H1 (cell line): ENCODE measurements at regions not wholly inside any gene's neighbourhood (a gene's known extent, or its start where the extent isn't known, plus 50 kb on each side); places are given as distances from the start of the nearest gene placed in this dataset.

ENCODE experiments used
- CHD7 ChIP-seq: fragments of 300-600 bp; sonication (generic); IDR thresholded peaks from 2 replicates; pipeline ENCODE4 v1.7.1; 2012; ENCODE audit warnings: low read length, moderate library complexity, mild to moderate bottlenecking, inconsistent platforms; ENCODE audit not compliant: insufficient replicate concordance
- CTBP2 ChIP-seq: IDR thresholded peaks from 2 replicates; pipeline ENCODE4 v1.7.0; 2011; ENCODE audit warnings: borderline replicate concordance, mild to moderate bottlenecking, moderate library complexity, mixed read lengths, low read length; ENCODE audit not compliant: insufficient read depth, insufficient read length
- HDAC2 ChIP-seq, 2 experiments: fragments of 300-600 bp in 1 of 2; sonication (generic) in 1 of 2; IDR thresholded peaks; 2 replicates each; pipeline ENCODE4 v1.6.1; 2011 to 2012; ENCODE audit warnings: low read depth in 2 of 2, low read length in 2 of 2, mild to moderate bottlenecking in 2 of 2, moderate library complexity in 2 of 2, borderline replicate concordance in 1 of 2, inconsistent platforms in 1 of 2
- JUND ChIP-seq: IDR thresholded peaks from 2 replicates; pipeline ENCODE4 v1.6.1; 2011; ENCODE audit warnings: mild to moderate bottlenecking, improper control_type of control experiment, low read length
- KDM5A ChIP-seq: fragments of 200-600 bp; IDR thresholded peaks from 2 replicates; pipeline ENCODE4 v1.7.1; 2012; ENCODE audit warnings: mild to moderate bottlenecking, low read length, inconsistent platforms, mixed read lengths
- MAFK ChIP-seq: IDR thresholded peaks from 2 replicates; pipeline ENCODE4 v1.6.1; 2012; ENCODE audit warnings: low read depth, mild to moderate bottlenecking, improper control_type of control experiment, low read length
- NANOG ChIP-seq: IDR thresholded peaks from 2 replicates; pipeline ENCODE4 v1.6.1; 2011; ENCODE audit warnings: low read length, low read depth, mild to moderate bottlenecking, inconsistent platforms; ENCODE audit not compliant: insufficient read depth, poor library complexity, severe bottlenecking
- POLR2A ChIP-seq, 2 experiments: IDR thresholded peaks; 1 replicate in 1 of 2; 2 replicates in 1 of 2; pipeline ENCODE4 v1.6.1; 2011; ENCODE audit warnings: low read depth in 2 of 2, low read length in 2 of 2, mild to moderate bottlenecking in 2 of 2; ENCODE audit errors: control extremely low read depth in 1 of 2
- SIN3A ChIP-seq, 2 experiments: IDR thresholded peaks in 1 of 2; conservative IDR thresholded peaks in 1 of 2; 2 replicates each; pipeline ENCODE4 v1.6.1; 2011 to 2012; ENCODE audit warnings: low read length in 2 of 2, improper control_type of control experiment in 1 of 2, low read depth in 1 of 2, mild to moderate bottlenecking in 1 of 2
- SIX5 ChIP-seq: IDR thresholded peaks from 2 replicates; pipeline ENCODE4 v1.6.1; 2011; ENCODE audit warnings: mild to moderate bottlenecking, low read depth, low read length

DNA sequence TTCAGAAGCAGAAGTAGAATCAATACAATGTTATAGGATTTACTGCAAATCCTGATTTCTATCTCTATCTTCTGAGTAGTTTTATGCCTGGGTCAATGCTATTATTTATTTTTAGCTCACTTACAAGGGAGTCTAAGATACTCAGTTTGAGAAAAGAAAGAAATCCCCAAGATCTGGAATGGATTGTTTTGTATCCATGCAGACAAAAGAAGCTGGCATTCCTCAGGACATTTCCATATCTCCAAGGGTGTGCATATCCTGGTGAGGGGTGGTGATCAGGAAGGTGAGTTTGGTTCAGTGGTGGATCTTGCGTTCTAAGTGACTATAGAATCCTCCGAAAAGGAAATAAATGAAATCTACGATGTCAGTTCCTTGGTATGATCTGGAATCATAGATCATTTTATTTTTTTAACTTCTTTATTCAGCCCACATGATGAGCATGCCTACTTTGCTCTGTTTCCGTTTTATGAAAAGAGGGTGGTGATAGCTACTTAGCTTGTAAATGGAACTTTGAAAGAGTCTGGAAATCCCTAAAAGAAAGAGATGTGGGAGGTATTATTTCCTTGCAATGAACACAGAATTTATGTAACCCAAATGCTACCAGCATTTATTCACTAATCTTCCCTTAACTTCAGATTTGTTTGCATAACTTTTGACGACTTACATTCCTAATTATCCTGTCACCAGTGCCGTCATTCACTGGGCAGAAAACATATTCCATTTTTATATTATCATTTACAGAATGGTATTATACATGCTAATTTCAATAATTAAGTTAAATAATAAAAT lies 81.1 kb upstream of the RAPGEF2 start (continued):
- TF ChIP-seq CHD7 (peak; percentile 73), KDM5A (no peak), SIX5 (no peak), JUND (0 out of 2 replicates have a peak, but pooled peaks have one; percentile 25), SIN3A (conservative IDR thresholded peaks at IDR 0.05 in 1 of 2, IDR thresholded peaks at IDR 0.05 in 1 of 2; ENCODE audit: low read depth in 1 of 2, low read length in 2 of 2) (no peak), MAFK (no peak), NANOG (no peak), HDAC2 (IDR thresholded peaks at IDR 0.05; ENCODE audit: borderline replicate concordance in 1 of 2, low read depth in 2 of 2, low read length in 2 of 2) (peak in 1 of 2 experiments; percentile 89; a peak in 1 of 4 replicates), POLR2A (IDR thresholded peaks at IDR 0.05; ENCODE audit: control extremely low read depth in 1 of 2, low read depth in 2 of 2, low read length in 2 of 2) (no peak; a peak in 1 of 3 replicates), CTBP2 (no peak)
